Endothelial cell (in vitro differentiated cells): ENCODE measurements at regions not wholly inside any gene's neighbourhood (a gene's known extent, or its start where the extent isn't known, plus 50 kb on each side); places are given as distances from the start of the nearest gene placed in this dataset.

Experiments used
- DNase-seq: peaks from one replicate; pipeline ENCODE4 v3.0.0; 2021; ENCODE audit warnings: low spot score
- H3K27ac Mint-ChIP-seq: one replicate; pipeline ENCODE4 v1.8.0; 2021; ENCODE audit warnings: mixed read lengths, inconsistent platforms; ENCODE audit not compliant: unreplicated experiment
- H3K27me3 Mint-ChIP-seq: one replicate; pipeline ENCODE4 v1.8.0; 2021; ENCODE audit warnings: mild to moderate bottlenecking, moderate library complexity, mixed read lengths, inconsistent platforms; ENCODE audit not compliant: unreplicated experiment
- H3K36me3 Mint-ChIP-seq: one replicate; pipeline ENCODE4 v1.8.0; 2021; ENCODE audit warnings: mild to moderate bottlenecking, low read depth, mixed read lengths, inconsistent platforms; ENCODE audit not compliant: unreplicated experiment
- H3K4me1 Mint-ChIP-seq: one replicate; pipeline ENCODE4 v1.8.0; 2021; ENCODE audit warnings: mild to moderate bottlenecking, mixed read lengths, inconsistent platforms; ENCODE audit not compliant: unreplicated experiment
- H3K4me3 Mint-ChIP-seq: one replicate; pipeline ENCODE4 v1.8.0; 2021; ENCODE audit warnings: mild to moderate bottlenecking, mixed read lengths, inconsistent platforms; ENCODE audit not compliant: unreplicated experiment
- H3K9me3 Mint-ChIP-seq: one replicate; pipeline ENCODE4 v1.8.0; 2021; ENCODE audit warnings: mixed read lengths, inconsistent platforms; ENCODE audit not compliant: unreplicated experiment
- CTCF ChIP-seq: fragments of 200-600 bp; sonication (generic); IDR thresholded peaks from one replicate; pipeline ENCODE4 v1.5.0; 2021; ENCODE audit warnings: antibody characterized with exemption; ENCODE audit not compliant: unreplicated experiment

- Mint-ChIP-seq H3K27me3 (peaks cover 3% of the 10 kb centered on the region), H3K9me3 (no peaks in the 10 kb centered on the region), H3K27ac (no peak overlapping the region), H3K4me1 (no peaks in the 10 kb centered on the region), H3K4me3 (no peak overlapping the region), H3K36me3 (no peaks in the 10 kb centered on the region)
- no peak for TF ChIP-seq CTCF
- DNase-seq: no peak
These were observed 375.9 kb upstream of the TSHZ2 start for GRCh38 chr20:52596256-52596655.

- Mint-ChIP-seq H3K4me1 (no peaks in the 10 kb centered on the region), H3K36me3 (no peaks in the 10 kb centered on the region), H3K9me3 (no peaks in the 10 kb centered on the region), H3K4me3 (no peak overlapping the region), H3K27me3 (peaks cover 3% of the 10 kb centered on the region), H3K27ac (no peak overlapping the region)
- DNase-seq: no peak
- TF ChIP-seq CTCF: no peak
These were observed 376.6 kb upstream of the TSHZ2 start for GRCh38 chr20:52595518-52595917.

GRCh38 chr20:52593654-52594053 lies 378.5 kb upstream of the TSHZ2 start:
- no peak for TF ChIP-seq CTCF
- no peaks in the 10 kb centered on the region for H3K4me1 Mint-ChIP-seq
- H3K27ac Mint-ChIP-seq: no peak overlapping the region
- H3K4me3 Mint-ChIP-seq: no peak overlapping the region
- no peaks in the 10 kb centered on the region for H3K36me3 Mint-ChIP-seq
- no peaks in the 10 kb centered on the region for H3K9me3 Mint-ChIP-seq
- H3K27me3 Mint-ChIP-seq: peaks cover 5% of the 10 kb centered on the region
- no peak for DNase-seq

GRCh38 chr20:52592567-52592966 lies 379.6 kb upstream of the TSHZ2 start:
- Mint-ChIP-seq H3K9me3 (no peaks in the 10 kb centered on the region), H3K27ac (no peak overlapping the region), H3K4me3 (no peak overlapping the region), H3K27me3 (peaks cover 2% of the 10 kb centered on the region), H3K36me3 (no peaks in the 10 kb centered on the region), H3K4me1 (no peaks in the 10 kb centered on the region)
- no peak for DNase-seq
- TF ChIP-seq CTCF: no peak

GRCh38 chr20:52590100-52590499 lies 382.1 kb upstream of the TSHZ2 start:
- Mint-ChIP-seq H3K36me3 (no peaks in the 10 kb centered on the region), H3K27me3 (peaks cover 2% of the 10 kb centered on the region), H3K4me1 (no peaks in the 10 kb centered on the region), H3K9me3 (no peaks in the 10 kb centered on the region), H3K4me3 (no peak overlapping the region), H3K27ac (no peak overlapping the region)
- no peak for DNase-seq
- TF ChIP-seq CTCF: no peak
